PC-9 (cell line): ENCODE measurements at regions not wholly inside any gene's neighbourhood (a gene's known extent, or its start where the extent isn't known, plus 50 kb on each side); places are given as distances from the start of the nearest gene placed in this dataset.

Experiments
- BruUV-seq: library from RNA; stranded (reverse); fragments of 400-500 nt; replicated peaks from 2 replicates; lab custom pipeline; 2021; lab: Mats Ljungman, UMichigan
- CTCF ChIA-PET: fragments of 300-600 bp; sonication (Branson Sonifier 250); formaldehyde crosslinking; loops from one replicate; lab custom pipeline; 2022; ENCODE audit warnings: antibody characterized with exemption; lab: Charles Lee
- POLR2A ChIA-PET: fragments of 300-600 bp; sonication (Branson Sonifier 250); formaldehyde crosslinking; loops from one replicate; lab custom pipeline; 2022; ENCODE audit warnings: antibody characterized with exemption; ENCODE audit not compliant: unreplicated experiment; lab: Charles Lee
- DNase-seq, 2 experiments: peaks; one replicate each; pipeline versions ENCODE4 v3.0.0 to v3.0.0-alpha.2; 2015 to 2022; ENCODE audit warnings: mixed read lengths in 1 of 2
- H2AFZ ChIP-seq: fragments of 200-600 bp; sonication (generic); 2 replicates; pipeline ENCODE4 v1.8.1; 2017; ENCODE audit warnings: antibody characterized with exemption
- H3F3A ChIP-seq: fragments of 200-600 bp; sonication (generic); 2 replicates; pipeline ENCODE4 v1.8.1; 2017; ENCODE audit warnings: antibody characterized with exemption, mild to moderate bottlenecking, low read depth; ENCODE audit not compliant: insufficient read depth
- H3K27ac ChIP-seq: fragments of 200-600 bp; sonication (generic); 2 replicates; pipeline ENCODE4 v1.6.1; 2016; ENCODE audit warnings: mixed run types
- H3K27me3 ChIP-seq: fragments of 200-600 bp; sonication (generic); 2 replicates; pipeline ENCODE4 v1.6.1; 2016; ENCODE audit warnings: low read depth, mixed run types; ENCODE audit not compliant: insufficient read depth
- H3K36me3 ChIP-seq: fragments of 200-600 bp; sonication (generic); 2 replicates; pipeline ENCODE4 v1.6.1; 2016; ENCODE audit warnings: low read depth, mixed run types
- H3K4me1 ChIP-seq: fragments of 200-600 bp; sonication (generic); replicated peaks from 2 replicates; pipeline ENCODE4 v1.6.1; 2016; ENCODE audit warnings: mixed run types; ENCODE audit not compliant: insufficient read depth
- H3K4me2 ChIP-seq: fragments of 200-600 bp; sonication (generic); 2 replicates; pipeline ENCODE4 v1.6.1; 2017; ENCODE audit warnings: mixed run types
- H3K4me3 ChIP-seq: fragments of 200-600 bp; sonication (generic); 2 replicates; pipeline ENCODE4 v1.6.1; 2016; ENCODE audit warnings: mixed run types
- H3K79me2 ChIP-seq: fragments of 200-600 bp; sonication (generic); 2 replicates; pipeline ENCODE4 v1.6.1; 2017; ENCODE audit warnings: low read depth, mixed run types
- H3K9me2 ChIP-seq: fragments of 200-600 bp; sonication (generic); 2 replicates; pipeline ENCODE4 v1.8.1; 2017; ENCODE audit warnings: mild to moderate bottlenecking; ENCODE audit not compliant: insufficient read depth
- H3K9me3 ChIP-seq: fragments of 200-600 bp; sonication (generic); 2 replicates; pipeline ENCODE4 v1.8.1; 2016; ENCODE audit warnings: low read depth; ENCODE audit not compliant: insufficient read depth
- H4K20me1 ChIP-seq: fragments of 200-600 bp; sonication (generic); 2 replicates; pipeline ENCODE4 v1.8.1; 2017; ENCODE audit not compliant: insufficient read depth
- EZH2 ChIP-seq: fragments of 200-600 bp; sonication (generic); IDR thresholded peaks from 2 replicates; pipeline ENCODE4 v1.8.0; 2017; ENCODE audit warnings: antibody characterized with exemption, low read depth
- intact Hi-C: fragments of 100-400 bp; cut with micrococcal nuclease; formaldehyde crosslinking; loops from one replicate; pipeline ENCODE4 v1.10.0; 2022; ENCODE audit not compliant: unreplicated experiment
- TF ChIP-seq, protein P1 (sequence below): fragments of 200-600 bp; sonication (generic); conservative IDR thresholded peaks from 2 replicates; pipeline ENCODE4 v1.6.1; 2017; ENCODE audit warnings: mixed run types, antibody characterized with exemption, mild to moderate bottlenecking, moderate library complexity

DNA sequence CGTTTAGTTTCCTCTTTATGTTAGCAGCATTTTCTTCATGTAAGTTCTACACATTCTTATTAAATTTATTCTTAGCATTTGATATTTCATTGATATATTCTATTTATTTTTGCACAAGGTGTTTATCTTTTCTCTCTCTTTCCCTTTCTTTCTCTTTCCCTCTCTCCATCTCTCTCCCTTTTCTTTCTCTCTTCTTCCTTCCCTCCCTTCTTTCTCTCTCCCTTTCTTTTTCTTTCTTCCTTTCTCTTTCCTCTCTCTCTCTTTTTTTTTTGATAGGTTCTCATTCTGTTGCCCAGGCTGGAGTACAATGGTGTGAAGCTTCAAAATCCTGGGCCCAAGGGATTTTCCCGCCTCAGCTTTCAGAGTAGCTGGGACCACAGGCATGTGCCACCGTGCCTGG is 176.4 kb downstream of the AXIN2 start:
- DNase-seq: no peak
- no peaks in the 10 kb centered on the region for H3K79me2 ChIP-seq
- no peaks in the 10 kb centered on the region for H3K36me3 ChIP-seq
- H3K27me3 ChIP-seq: no peaks in the 10 kb centered on the region
- no peaks in the 10 kb centered on the region for H4K20me1 ChIP-seq
- no TSS peak for BruUV-seq
- H3K9me3 ChIP-seq: no peaks in the 10 kb centered on the region
- H3K4me3 ChIP-seq: no peak overlapping the region
- no peak overlapping the region for H2AFZ ChIP-seq
- CTCF ChIA-PET: interaction anchor here (0.7 kb wide), 1 partner anchor 91 kb away, joined by 3 read pairs; no protein-coding TSS in a partner anchor
- POLR2A ChIA-PET: no interaction called here
- H3K4me1 ChIP-seq: no peaks in the 10 kb centered on the region
- intact Hi-C loops: no loop called here
- H3K27ac ChIP-seq: no peak overlapping the region
- H3K4me2 ChIP-seq: no peak overlapping the region
- TF ChIP-seq, protein P1, sequence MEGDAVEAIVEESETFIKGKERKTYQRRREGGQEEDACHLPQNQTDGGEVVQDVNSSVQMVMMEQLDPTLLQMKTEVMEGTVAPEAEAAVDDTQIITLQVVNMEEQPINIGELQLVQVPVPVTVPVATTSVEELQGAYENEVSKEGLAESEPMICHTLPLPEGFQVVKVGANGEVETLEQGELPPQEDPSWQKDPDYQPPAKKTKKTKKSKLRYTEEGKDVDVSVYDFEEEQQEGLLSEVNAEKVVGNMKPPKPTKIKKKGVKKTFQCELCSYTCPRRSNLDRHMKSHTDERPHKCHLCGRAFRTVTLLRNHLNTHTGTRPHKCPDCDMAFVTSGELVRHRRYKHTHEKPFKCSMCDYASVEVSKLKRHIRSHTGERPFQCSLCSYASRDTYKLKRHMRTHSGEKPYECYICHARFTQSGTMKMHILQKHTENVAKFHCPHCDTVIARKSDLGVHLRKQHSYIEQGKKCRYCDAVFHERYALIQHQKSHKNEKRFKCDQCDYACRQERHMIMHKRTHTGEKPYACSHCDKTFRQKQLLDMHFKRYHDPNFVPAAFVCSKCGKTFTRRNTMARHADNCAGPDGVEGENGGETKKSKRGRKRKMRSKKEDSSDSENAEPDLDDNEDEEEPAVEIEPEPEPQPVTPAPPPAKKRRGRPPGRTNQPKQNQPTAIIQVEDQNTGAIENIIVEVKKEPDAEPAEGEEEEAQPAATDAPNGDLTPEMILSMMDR: no peak
- TF ChIP-seq EZH2: no peak
- no peaks in the 10 kb centered on the region for H3F3A ChIP-seq
- no peaks in the 10 kb centered on the region for H3K9me2 ChIP-seq

DNA sequence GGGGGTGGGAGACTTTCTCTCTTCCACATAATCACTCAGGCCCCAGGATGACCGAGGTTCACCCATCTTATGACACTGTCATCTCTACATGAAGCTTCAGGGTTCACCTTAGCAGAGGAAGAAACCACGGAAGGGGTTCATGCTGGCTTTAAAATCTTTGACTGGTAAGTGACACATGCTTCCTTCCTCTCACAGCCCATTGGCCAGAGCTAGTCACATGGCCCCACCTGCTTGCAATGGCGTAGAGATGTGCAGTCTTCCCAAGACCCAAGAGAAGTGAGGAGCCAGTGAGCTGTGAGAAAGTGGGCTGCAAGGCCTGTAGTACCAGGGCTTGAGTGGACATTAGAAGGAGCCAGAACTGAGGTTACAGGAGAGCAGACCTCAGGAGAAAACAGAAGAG is 180.3 kb downstream of the AXIN2 start:
- no peak for DNase-seq
- H2AFZ ChIP-seq: no peak overlapping the region
- no peaks in the 10 kb centered on the region for H3K9me2 ChIP-seq
- no peaks in the 10 kb centered on the region for H4K20me1 ChIP-seq
- no TSS peak for BruUV-seq
- no peak overlapping the region for H3K4me3 ChIP-seq
- no peak for TF ChIP-seq EZH2
- TF ChIP-seq, protein P1: no peak
- H3K36me3 ChIP-seq: no peaks in the 10 kb centered on the region
- intact Hi-C loops: no loop called here
- no peaks in the 10 kb centered on the region for H3K4me1 ChIP-seq
- ChIA-PET POLR2A (no interaction called here), CTCF (no interaction called here)
- H3K79me2 ChIP-seq: no peaks in the 10 kb centered on the region
- H3K9me3 ChIP-seq: no peaks in the 10 kb centered on the region
- no peaks in the 10 kb centered on the region for H3K27me3 ChIP-seq
- H3K4me2 ChIP-seq: no peak overlapping the region
- no peaks in the 10 kb centered on the region for H3F3A ChIP-seq
- no peak overlapping the region for H3K27ac ChIP-seq

DNA sequence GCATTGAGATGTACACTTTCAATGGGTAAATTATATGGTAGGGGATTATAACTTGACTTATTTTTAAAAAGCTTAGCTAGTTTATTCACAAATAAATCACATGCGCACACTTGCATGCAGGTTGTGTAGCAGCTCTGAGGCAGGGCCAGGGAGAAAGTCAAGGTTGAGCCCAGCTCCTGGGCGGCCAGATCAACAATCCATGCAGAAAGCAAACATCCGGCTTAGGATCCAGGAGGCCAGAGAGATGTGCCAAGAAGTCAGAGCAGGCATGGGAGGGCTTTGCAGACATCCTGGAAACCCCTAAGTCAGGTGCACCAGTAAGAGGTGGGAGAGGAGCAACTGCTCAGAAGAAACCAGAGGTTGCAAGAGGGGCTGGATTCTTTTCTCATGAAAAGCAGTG is 186.5 kb downstream of the AXIN2 start:
- Histone ChIP-seq H3F3A (no peaks in the 10 kb centered on the region), H2AFZ (no peak overlapping the region), H3K9me3 (no peaks in the 10 kb centered on the region), H3K4me2 (no peak overlapping the region), H3K9me2 (no peaks in the 10 kb centered on the region), H3K36me3 (no peaks in the 10 kb centered on the region), H3K4me1 (no peaks in the 10 kb centered on the region), H3K79me2 (no peaks in the 10 kb centered on the region), H3K27me3 (no peaks in the 10 kb centered on the region), H3K4me3 (no peak overlapping the region), H3K27ac (no peak overlapping the region), H4K20me1 (no peaks in the 10 kb centered on the region)
- CTCF ChIA-PET: no interaction called here
- no TSS peak for BruUV-seq
- TF ChIP-seq, protein P1: no peak
- no peak for TF ChIP-seq EZH2
- DNase-seq: no peak
- POLR2A ChIA-PET: no interaction called here
- intact Hi-C loops: no loop called here
